Lung (tissue), 11 donors: ENCODE measurements at regions not wholly inside any gene's neighbourhood (a gene's known extent, or its start where the extent isn't known, plus 50 kb on each side); places are given as distances from the start of the nearest gene placed in this dataset.

Experiments
- ATAC-seq: fragments of 200-7000 bp; cut with Tn5 transposase; one replicate; pipeline ENCODE4 v1.9.1; 2020; ENCODE audit warnings: moderate number of reproducible peaks; ENCODE audit not compliant: insufficient read depth, low FRiP score
- DNase-seq, 3 donors: peaks; one replicate each; pipeline ENCODE4 v3.0.0-alpha.2; 2013 to 2017
- H3K27ac ChIP-seq, 2 donors: one replicate each; pipeline ENCODE4 v1.5.1; 2013; ENCODE audit warnings: mild to moderate bottlenecking in 2 of 2, moderate library complexity in 2 of 2, control low read depth in 1 of 2, inconsistent platforms in 1 of 2, low read depth in 1 of 2, low read length in 1 of 2
- H3K27me3 ChIP-seq, 3 donors: one replicate each; pipeline ENCODE4 v1.5.1; 2013; ENCODE audit warnings: low read length in 2 of 3; ENCODE audit not compliant: control insufficient read depth in 3 of 3, insufficient read depth in 3 of 3
- H3K36me3 ChIP-seq, 4 donors: one replicate each; pipeline ENCODE4 v1.5.1; 2013; ENCODE audit warnings: low read length in 4 of 4, mild to moderate bottlenecking in 1 of 4, moderate library complexity in 1 of 4; ENCODE audit not compliant: control insufficient read depth in 4 of 4, insufficient read depth in 4 of 4
- H3K4me1 ChIP-seq, 5 donors: one replicate each; pipeline ENCODE4 v1.5.1; 2013; ENCODE audit warnings: low read length in 5 of 5, mild to moderate bottlenecking in 2 of 5, moderate library complexity in 1 of 5; ENCODE audit not compliant: control insufficient read depth in 5 of 5, insufficient read depth in 5 of 5
- H3K4me3 ChIP-seq: one replicate; pipeline ENCODE4 v1.5.1; 2013; ENCODE audit warnings: mild to moderate bottlenecking, control low read depth, moderate library complexity
- H3K9ac ChIP-seq, 2 donors: one replicate each; pipeline ENCODE4 v1.5.1; 2013; ENCODE audit warnings: low read length in 2 of 2, control low read depth in 1 of 2; ENCODE audit not compliant: insufficient read depth in 1 of 2
- H3K9me3 ChIP-seq, 4 donors: one replicate each; pipeline ENCODE4 v1.5.1; 2013; ENCODE audit warnings: low read length in 3 of 4, mild to moderate bottlenecking in 1 of 4, moderate library complexity in 1 of 4; ENCODE audit not compliant: control insufficient read depth in 4 of 4, insufficient read depth in 3 of 4
- WGBS, 2 donors: extraction: QIAGEN DNeasy Blood & Tissue Kit; methylation state at CpG; one replicate each; pipeline ENCODE4 v1.1.7; 2013; 5-methylcytosine and 5-hydroxymethylcytosine counted together
- TF ChIP-seq, protein P1 (sequence below): IDR thresholded peaks from 2 replicates; pipeline ENCODE4 v1.5.1; 2012; ENCODE audit warnings: mild to moderate bottlenecking; ENCODE audit errors: control extremely low read depth, extremely low read depth
- donor health status: control.
- donor health status: control.
- donor health status: Bipolar disorder and iron deficiency.
- donor health status: healthy.
- donor health status: DM: yes; HTN: yes; CAD: no.

DNA sequence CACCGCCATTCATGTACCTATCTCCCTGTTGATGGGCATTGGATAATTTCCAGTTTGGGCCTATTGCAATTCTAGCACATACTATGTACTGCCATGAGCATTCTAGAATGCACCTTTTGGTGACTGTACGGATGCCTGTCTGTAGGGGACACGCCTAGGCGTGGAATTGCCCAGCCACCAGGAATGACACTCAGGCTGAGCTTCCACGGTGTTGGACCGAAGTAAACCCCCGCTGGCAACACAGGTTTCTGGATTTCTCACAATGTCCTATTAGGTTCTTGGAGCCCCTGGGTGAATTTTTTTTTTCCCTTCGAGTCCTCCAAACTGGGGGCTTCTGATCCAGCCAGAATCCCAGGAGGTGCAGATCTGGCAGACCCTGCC lies 146.6 kb downstream of the IRF8 start:
- H3K9ac ChIP-seq: no peak overlapping the region
- ATAC-seq (no peak), DNase-seq (no peak)
- H3K27me3 ChIP-seq: peaks cover 0 to 5% (median 2%) of the 10 kb centered on the region in 3 donors
- no peak overlapping the region for H3K4me3 ChIP-seq
- peaks cover 0 to 10% (median 4%) of the 10 kb centered on the region in 5 donors for H3K4me1 ChIP-seq
- TF ChIP-seq, protein P1, sequence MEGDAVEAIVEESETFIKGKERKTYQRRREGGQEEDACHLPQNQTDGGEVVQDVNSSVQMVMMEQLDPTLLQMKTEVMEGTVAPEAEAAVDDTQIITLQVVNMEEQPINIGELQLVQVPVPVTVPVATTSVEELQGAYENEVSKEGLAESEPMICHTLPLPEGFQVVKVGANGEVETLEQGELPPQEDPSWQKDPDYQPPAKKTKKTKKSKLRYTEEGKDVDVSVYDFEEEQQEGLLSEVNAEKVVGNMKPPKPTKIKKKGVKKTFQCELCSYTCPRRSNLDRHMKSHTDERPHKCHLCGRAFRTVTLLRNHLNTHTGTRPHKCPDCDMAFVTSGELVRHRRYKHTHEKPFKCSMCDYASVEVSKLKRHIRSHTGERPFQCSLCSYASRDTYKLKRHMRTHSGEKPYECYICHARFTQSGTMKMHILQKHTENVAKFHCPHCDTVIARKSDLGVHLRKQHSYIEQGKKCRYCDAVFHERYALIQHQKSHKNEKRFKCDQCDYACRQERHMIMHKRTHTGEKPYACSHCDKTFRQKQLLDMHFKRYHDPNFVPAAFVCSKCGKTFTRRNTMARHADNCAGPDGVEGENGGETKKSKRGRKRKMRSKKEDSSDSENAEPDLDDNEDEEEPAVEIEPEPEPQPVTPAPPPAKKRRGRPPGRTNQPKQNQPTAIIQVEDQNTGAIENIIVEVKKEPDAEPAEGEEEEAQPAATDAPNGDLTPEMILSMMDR: no peak
- no peaks in the 10 kb centered on the region for H3K9me3 ChIP-seq
- no peak overlapping the region for H3K27ac ChIP-seq
- no peaks in the 10 kb centered on the region for H3K36me3 ChIP-seq
- 90 to 93% methylated on average over 8 of the region's 8 CpGs for WGBS, 2 donors

DNA sequence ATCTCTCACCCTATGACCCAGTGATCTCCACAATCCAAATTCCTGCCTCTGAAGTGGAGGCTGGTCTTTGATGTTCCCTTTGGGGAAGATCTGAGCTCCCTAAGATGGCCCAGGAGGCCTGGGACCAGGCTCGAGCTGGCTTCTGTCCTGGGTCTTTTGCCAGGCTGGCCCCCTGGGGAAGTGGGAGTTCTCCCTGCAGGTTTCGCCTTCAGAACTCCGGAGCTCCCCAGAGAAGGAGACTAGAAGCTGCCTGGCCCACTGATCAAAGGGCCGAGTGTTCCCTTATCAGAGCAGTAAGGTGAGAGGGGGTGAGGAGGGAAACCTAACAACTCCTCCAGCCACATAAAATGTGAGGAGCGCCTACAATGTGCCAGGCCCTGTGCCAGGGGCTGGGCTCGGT lies 147.1 kb downstream of the IRF8 start:
- peaks cover 0 to 5% (median 2%) of the 10 kb centered on the region in 3 donors for H3K27me3 ChIP-seq
- H3K4me1 ChIP-seq: peaks cover 0 to 13% (median 4%) of the 10 kb centered on the region in 5 donors
- TF ChIP-seq, protein P1: no peak
- H3K4me3 ChIP-seq: no peak overlapping the region
- H3K9ac ChIP-seq: no peak overlapping the region
- 70 to 89% methylated on average over 6 of the region's 6 CpGs for WGBS, 2 donors
- ATAC-seq: no peak
- H3K27ac ChIP-seq: no peak overlapping the region
- no peaks in the 10 kb centered on the region for H3K9me3 ChIP-seq
- peak in 1 of 3 donors; percentile 12 for DNase-seq
- no peaks in the 10 kb centered on the region for H3K36me3 ChIP-seq

DNA sequence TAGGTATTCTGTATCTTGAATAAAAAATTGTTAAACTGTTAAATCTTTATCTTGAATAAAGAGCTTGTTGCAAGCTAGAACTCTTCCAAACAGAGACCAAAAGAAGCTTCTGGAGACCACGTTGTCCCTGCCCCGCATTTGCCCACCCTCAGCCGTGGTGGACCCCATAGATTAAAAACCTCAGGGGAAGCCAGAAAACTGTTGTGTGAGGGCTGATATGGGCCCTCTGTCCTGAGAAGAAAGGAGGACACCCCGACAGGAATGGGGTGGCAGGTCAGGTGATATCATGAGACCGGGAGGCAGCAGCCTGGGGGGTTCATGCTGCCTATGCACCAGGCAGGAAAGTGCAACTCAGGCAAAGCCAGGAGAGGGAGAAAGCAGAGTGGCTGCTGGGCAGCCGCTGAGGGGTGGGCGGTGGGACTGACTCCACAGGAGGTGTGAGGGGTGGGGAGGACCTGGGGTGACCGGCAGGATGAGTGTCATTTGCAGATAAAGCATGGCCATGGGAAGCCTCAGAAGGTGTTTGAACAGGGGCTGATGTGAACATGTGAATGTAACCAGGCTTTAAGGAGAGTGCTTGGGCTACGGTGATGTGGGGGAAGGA lies 147.8 kb downstream of the IRF8 start:
- 67 to 69% methylated on average over 9 of the region's 9 CpGs for WGBS, 2 donors
- Histone ChIP-seq H3K9ac (no peak overlapping the region), H3K27me3 (peaks cover 0 to 7% (median 2%) of the 10 kb centered on the region in 3 donors), H3K27ac (no peak overlapping the region), H3K9me3 (no peaks in the 10 kb centered on the region), H3K36me3 (no peaks in the 10 kb centered on the region), H3K4me1 (peaks cover 0 to 13% (median 7%) of the 10 kb centered on the region in 5 donors), H3K4me3 (no peak overlapping the region)
- no peak for DNase-seq
- TF ChIP-seq, protein P1: no peak
- no peak for ATAC-seq

DNA sequence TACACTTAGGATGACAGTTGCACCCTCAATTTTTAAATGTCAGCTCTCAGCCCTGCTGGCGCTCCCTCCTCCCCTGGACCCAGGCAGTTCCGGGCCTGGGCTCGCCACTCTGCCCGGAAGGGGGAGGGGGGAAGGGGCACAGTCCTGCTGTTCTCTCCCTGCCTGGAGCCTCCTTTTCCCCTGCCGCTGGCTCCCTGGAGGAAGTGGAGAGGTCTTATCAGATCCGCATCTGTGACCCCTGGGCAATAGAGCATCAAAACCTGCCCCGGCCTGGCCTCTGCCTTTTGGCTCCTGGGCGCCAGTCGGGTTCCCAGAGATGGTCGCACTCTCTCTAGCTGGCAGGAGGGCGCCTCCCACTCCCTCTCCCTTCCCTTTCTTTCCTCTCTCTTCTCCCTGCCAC lies 149.3 kb downstream of the IRF8 start:
- WGBS, 2 donors: 17 to 22% methylated on average over 10 to 11 of the region's 11 CpGs
- H3K27me3 ChIP-seq: peaks cover 0 to 7% (median 0%) of the 10 kb centered on the region in 3 donors
- no peak for ATAC-seq

More for the DNA sequence above, 149.3 kb downstream of the IRF8 start:
- TF ChIP-seq, protein P1: no peak
- Histone ChIP-seq H3K36me3 (no peaks in the 10 kb centered on the region), H3K27ac (no peak overlapping the region), H3K9ac (no peak overlapping the region), H3K4me3 (no peak overlapping the region), H3K4me1 (peaks cover 0 to 16% (median 7%) of the 10 kb centered on the region in 5 donors), H3K9me3 (no peaks in the 10 kb centered on the region)
- peak in 1 of 3 donors; percentile 12 for DNase-seq
